GM03348 (cell line): ENCODE measurements at regions not wholly inside any gene's neighbourhood (a gene's known extent, or its start where the extent isn't known, plus 50 kb on each side); places are given as distances from the start of the nearest gene placed in this dataset.
"Not testable (repeated sequence)": the region's sequence is repeated elsewhere in the genome, so short reads cannot be mapped to it uniquely, and the experiment has no call there.

Source experiments
- DNase-seq: peaks from one replicate; pipeline ENCODE4 v3.0.0; 2012; ENCODE audit warnings: low spot score

GRCh38 chr7:3138206-3138605, 94.5 kb upstream of the CARD11 start:
- no peak for DNase-seq

- DNase-seq: no peak
Measured at GRCh38 chr7:3138997-3139396, 95.3 kb upstream of the CARD11 start.

GRCh38 chr7:3140834-3141233, 97.2 kb upstream of the CARD11 start:
- DNase-seq: no peak

GRCh38 chr7:3141326-3141725, 97.7 kb upstream of the CARD11 start:
- DNase-seq: no peak

GRCh38 chr7:3143869-3144775, 100.5 kb upstream of the CARD11 start:
- DNase-seq: no peak

- not testable (repeated sequence) for DNase-seq
Measured at GRCh38 chr7:3144776-3145125, 101.1 kb upstream of the CARD11 start.

GRCh38 chr7:3146571-3147226, 103.0 kb upstream of the CARD11 start:
- DNase-seq: no peak

- DNase-seq: not testable (repeated sequence)
Measured at GRCh38 chr7:3148471-3148870, 104.8 kb upstream of the CARD11 start.

- DNase-seq: no peak
Measured at GRCh38 chr7:3149231-3149995, 105.7 kb upstream of the CARD11 start.

- DNase-seq: no peak
Measured at GRCh38 chr7:3150027-3150426, 106.4 kb upstream of the CARD11 start.

GRCh38 chr7:3151784-3152183, 108.1 kb upstream of the CARD11 start:
- DNase-seq: no peak

GRCh38 chr7:3152714-3153113, 109.0 kb upstream of the CARD11 start:
- DNase-seq: no peak

GRCh38 chr7:3153118-3153517, 109.5 kb upstream of the CARD11 start:
- DNase-seq: no peak

- no peak for DNase-seq
Measured at GRCh38 chr7:3154317-3154716, 110.7 kb upstream of the CARD11 start.

- peak; percentile 65 for DNase-seq
Measured at GRCh38 chr7:3154881-3155494, 111.3 kb upstream of the CARD11 start.

- no peak for DNase-seq
Measured at GRCh38 chr7:3156508-3156907, 112.8 kb upstream of the CARD11 start.

GRCh38 chr7:3157566-3158287, 114.1 kb upstream of the CARD11 start:
- no peak for DNase-seq

- no peak for DNase-seq
Measured at GRCh38 chr7:3158341-3158760, 114.7 kb upstream of the CARD11 start.

- no peak for DNase-seq
Measured at GRCh38 chr7:3159039-3159438, 115.4 kb upstream of the CARD11 start.

GRCh38 chr7:3159445-3159844, 115.8 kb upstream of the CARD11 start:
- DNase-seq: no peak

- DNase-seq: not testable (repeated sequence)
Measured at GRCh38 chr7:3159926-3160325, 116.3 kb upstream of the CARD11 start.

- no peak for DNase-seq
Measured at GRCh38 chr7:3162289-3162688, 118.6 kb upstream of the CARD11 start.
